ENCODE measurements at regions not wholly inside any gene's neighbourhood (a gene's known extent, or its start where the extent isn't known, plus 50 kb on each side); places are given as distances from the start of the nearest gene placed in this dataset.

DNA sequence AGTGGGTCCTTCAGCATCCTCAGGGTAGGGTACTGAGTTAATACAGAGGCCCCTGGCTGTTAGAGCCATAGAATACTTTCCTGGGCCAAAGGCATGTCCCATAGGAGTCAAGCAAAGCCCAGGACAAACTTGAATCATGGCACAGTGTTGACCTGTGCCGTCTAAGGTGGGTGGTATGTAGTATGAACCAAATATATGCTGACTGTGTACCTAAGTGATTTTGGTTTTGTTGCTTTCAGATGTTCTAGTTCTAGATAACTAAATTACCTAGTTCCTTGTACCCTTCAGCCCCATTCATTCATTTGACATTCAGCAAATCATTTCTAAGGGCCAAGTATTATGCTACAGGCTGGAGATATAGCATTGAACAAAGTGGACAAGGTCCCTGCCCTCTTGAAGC is 61.3 kb upstream of the GPRC5B start:
- DNase-seq, result no peak
- Histone ChIP-seq H3K9me3 (no peaks in the 10 kb centered on the region), H3K36me3 (ENCODE audit: control insufficient read depth, insufficient read depth, low read length) (no peaks in the 10 kb centered on the region), H3K4me3 (ENCODE audit: low read depth, low read length) (no peak overlapping the region), H3K27me3 (replicated peaks; ENCODE audit: control insufficient read depth, insufficient read depth, low read length) (no peaks in the 10 kb centered on the region; the same call in 1 of the 2 replicates), H3K4me1 (no peaks in the 10 kb centered on the region)
- Mint-ChIP-seq H3K4me3 (ENCODE audit: unreplicated experiment) (no peak overlapping the region), H3K27me3 (ENCODE audit: insufficient read depth, unreplicated experiment) (peaks cover 6% of the 10 kb centered on the region), H3K27ac (ENCODE audit: unreplicated experiment) (no peak overlapping the region), H3K36me3 (ENCODE audit: insufficient read depth, unreplicated experiment) (no peaks in the 10 kb centered on the region), H3K9me3 (ENCODE audit: unreplicated experiment) (no peaks in the 10 kb centered on the region), H3K4me1 (ENCODE audit: low read depth, unreplicated experiment) (no peaks in the 10 kb centered on the region)
- no TSS peak for BruUV-seq (replicated peaks)
- ChIA-PET POLR2A (no interaction called here), CTCF (no interaction called here)
- intact Hi-C loops (cut with micrococcal nuclease; ENCODE audit: unreplicated experiment), result no loop called here
- TF ChIP-seq, protein P1, sequence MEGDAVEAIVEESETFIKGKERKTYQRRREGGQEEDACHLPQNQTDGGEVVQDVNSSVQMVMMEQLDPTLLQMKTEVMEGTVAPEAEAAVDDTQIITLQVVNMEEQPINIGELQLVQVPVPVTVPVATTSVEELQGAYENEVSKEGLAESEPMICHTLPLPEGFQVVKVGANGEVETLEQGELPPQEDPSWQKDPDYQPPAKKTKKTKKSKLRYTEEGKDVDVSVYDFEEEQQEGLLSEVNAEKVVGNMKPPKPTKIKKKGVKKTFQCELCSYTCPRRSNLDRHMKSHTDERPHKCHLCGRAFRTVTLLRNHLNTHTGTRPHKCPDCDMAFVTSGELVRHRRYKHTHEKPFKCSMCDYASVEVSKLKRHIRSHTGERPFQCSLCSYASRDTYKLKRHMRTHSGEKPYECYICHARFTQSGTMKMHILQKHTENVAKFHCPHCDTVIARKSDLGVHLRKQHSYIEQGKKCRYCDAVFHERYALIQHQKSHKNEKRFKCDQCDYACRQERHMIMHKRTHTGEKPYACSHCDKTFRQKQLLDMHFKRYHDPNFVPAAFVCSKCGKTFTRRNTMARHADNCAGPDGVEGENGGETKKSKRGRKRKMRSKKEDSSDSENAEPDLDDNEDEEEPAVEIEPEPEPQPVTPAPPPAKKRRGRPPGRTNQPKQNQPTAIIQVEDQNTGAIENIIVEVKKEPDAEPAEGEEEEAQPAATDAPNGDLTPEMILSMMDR (IDR thresholded peaks at IDR 0.05; ENCODE audit: insufficient read depth in 1 of 2, low read depth in 1 of 2, low read length in 1 of 2, severe bottlenecking in 1 of 2, unreplicated experiment in 1 of 2), result no peak

DNA sequence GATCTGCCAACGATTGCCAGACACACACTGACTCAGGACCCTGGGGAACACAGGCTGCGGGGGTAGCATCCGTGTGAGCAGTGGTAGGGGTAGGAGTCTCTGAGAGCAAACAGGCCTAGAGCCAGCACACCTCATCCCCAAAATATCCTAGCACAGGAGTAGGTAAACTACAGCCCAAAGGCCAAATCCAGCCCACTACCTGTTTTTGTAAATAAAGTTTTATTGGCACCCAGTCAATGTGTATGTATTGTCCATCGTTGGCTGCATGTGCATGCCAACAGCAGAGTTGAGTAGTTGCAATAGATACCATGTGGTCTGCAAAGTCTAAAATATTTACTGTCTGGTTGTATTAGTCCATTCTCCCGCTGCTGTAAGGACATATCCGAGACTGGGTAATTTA is 55.5 kb upstream of the GPRC5B start:
- Mint-ChIP-seq H3K9me3 (ENCODE audit: unreplicated experiment) (no peaks in the 10 kb centered on the region), H3K27ac (ENCODE audit: unreplicated experiment) (no peak overlapping the region), H3K4me3 (ENCODE audit: unreplicated experiment) (no peak overlapping the region), H3K4me1 (ENCODE audit: low read depth, unreplicated experiment) (no peaks in the 10 kb centered on the region), H3K36me3 (ENCODE audit: insufficient read depth, unreplicated experiment) (no peaks in the 10 kb centered on the region), H3K27me3 (ENCODE audit: insufficient read depth, unreplicated experiment) (peaks cover 15% of the 10 kb centered on the region)
- Histone ChIP-seq H3K36me3 (ENCODE audit: control insufficient read depth, insufficient read depth, low read length) (no peaks in the 10 kb centered on the region), H3K27me3 (replicated peaks; ENCODE audit: control insufficient read depth, insufficient read depth, low read length) (no peaks in the 10 kb centered on the region; the same call in 1 of the 2 replicates), H3K9me3 (no peaks in the 10 kb centered on the region), H3K4me3 (ENCODE audit: low read depth, low read length) (no peak overlapping the region), H3K4me1 (no peaks in the 10 kb centered on the region)
- TF ChIP-seq, protein P1 (IDR thresholded peaks at IDR 0.05; ENCODE audit: insufficient read depth in 1 of 2, low read depth in 1 of 2, low read length in 1 of 2, severe bottlenecking in 1 of 2, unreplicated experiment in 1 of 2), result no peak
- intact Hi-C loops (cut with micrococcal nuclease; ENCODE audit: unreplicated experiment), result no loop called here
- DNase-seq, result no peak
- no TSS peak for BruUV-seq (replicated peaks)
- ChIA-PET CTCF (no interaction called here), POLR2A (no interaction called here)

DNA sequence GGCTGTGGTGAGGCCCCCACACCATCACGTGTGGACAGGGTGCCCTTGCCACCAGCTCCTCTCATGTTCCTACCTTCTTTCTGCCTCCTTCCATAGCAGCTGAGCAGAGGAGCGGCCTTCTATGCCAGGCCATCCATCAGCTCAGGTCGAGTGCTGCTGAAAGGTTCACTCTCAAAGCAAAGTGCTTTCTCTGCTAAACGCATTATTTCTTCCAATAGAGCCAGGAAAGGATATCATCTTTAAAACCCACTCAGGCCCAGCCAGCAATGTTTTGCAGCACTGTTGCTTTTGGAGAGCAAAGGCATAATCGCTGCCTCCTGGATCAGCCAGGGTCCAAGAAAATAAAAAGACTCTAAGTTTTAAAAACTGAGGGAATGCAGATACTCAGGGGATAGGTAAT is 54.9 kb upstream of the GPRC5B start:
- CTCF ChIA-PET, result no interaction called here

More for the DNA sequence above, 54.9 kb upstream of the GPRC5B start:
- Mint-ChIP-seq H3K4me3 (ENCODE audit: unreplicated experiment) (no peak overlapping the region), H3K27me3 (ENCODE audit: insufficient read depth, unreplicated experiment) (peaks cover 17% of the 10 kb centered on the region), H3K4me1 (ENCODE audit: low read depth, unreplicated experiment) (no peaks in the 10 kb centered on the region), H3K36me3 (ENCODE audit: insufficient read depth, unreplicated experiment) (no peaks in the 10 kb centered on the region), H3K9me3 (ENCODE audit: unreplicated experiment) (peaks cover 2% of the 10 kb centered on the region), H3K27ac (ENCODE audit: unreplicated experiment) (no peak overlapping the region)
- Histone ChIP-seq H3K27me3 (replicated peaks; ENCODE audit: control insufficient read depth, insufficient read depth, low read length) (no peaks in the 10 kb centered on the region; the same call in 1 of the 2 replicates), H3K4me3 (ENCODE audit: low read depth, low read length) (no peak overlapping the region), H3K9me3 (no peaks in the 10 kb centered on the region), H3K36me3 (ENCODE audit: control insufficient read depth, insufficient read depth, low read length) (no peaks in the 10 kb centered on the region), H3K4me1 (no peaks in the 10 kb centered on the region)
- intact Hi-C loops (cut with micrococcal nuclease; ENCODE audit: unreplicated experiment), result no loop called here
- TF ChIP-seq, protein P1 (IDR thresholded peaks at IDR 0.05; ENCODE audit: insufficient read depth in 1 of 2, low read depth in 1 of 2, low read length in 1 of 2, severe bottlenecking in 1 of 2, unreplicated experiment in 1 of 2), result no peak
- DNase-seq, result no peak
- BruUV-seq (replicated peaks), result no TSS peak
- POLR2A ChIA-PET, result no interaction called here

Measured in Caco-2 (cell line).